Endometrium (tissue), 2 donors: ENCODE measurements at regions not wholly inside any gene's neighbourhood (a gene's known extent, or its start where the extent isn't known, plus 50 kb on each side); places are given as distances from the start of the nearest gene placed in this dataset.

Source experiments
- FAIRE-seq: peaks from 2 replicates; lab custom pipeline; 2012; peaks lifted over from hg19 to GRCh38; lab: Jason Lieb, UNC
- donor health status: control.
- donor health status: control.

GRCh38 chr3:31145062-31145461 lies 250.6 kb upstream of the GADL1 start:
- no peak for FAIRE-seq

DNA sequence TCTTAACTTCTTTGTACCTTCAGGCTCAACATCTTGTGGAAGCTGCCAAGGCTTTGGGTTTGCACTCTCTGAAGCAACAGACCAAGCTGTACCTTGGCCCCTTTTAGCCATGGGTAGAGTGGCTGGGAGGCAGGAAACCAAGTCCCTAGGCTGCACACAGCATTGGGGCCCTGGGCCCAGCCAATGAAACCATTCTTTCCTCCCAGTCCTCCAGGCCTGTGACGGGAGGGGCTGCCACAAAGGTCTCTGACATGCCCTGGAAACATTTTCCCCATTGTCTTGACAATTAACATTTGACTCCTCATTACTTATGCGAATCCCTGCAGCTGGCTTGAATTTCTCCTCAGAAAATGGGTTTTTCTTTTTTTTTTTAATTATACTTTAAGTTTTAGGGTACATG lies 253.1 kb upstream of the GADL1 start:
- no peak for FAIRE-seq

GRCh38 chr3:31157047-31157694 lies 262.7 kb upstream of the GADL1 start:
- FAIRE-seq: no peak

- FAIRE-seq: no peak
Observed at GRCh38 chr3:31157893-31158620, 263.6 kb upstream of the GADL1 start.

DNA sequence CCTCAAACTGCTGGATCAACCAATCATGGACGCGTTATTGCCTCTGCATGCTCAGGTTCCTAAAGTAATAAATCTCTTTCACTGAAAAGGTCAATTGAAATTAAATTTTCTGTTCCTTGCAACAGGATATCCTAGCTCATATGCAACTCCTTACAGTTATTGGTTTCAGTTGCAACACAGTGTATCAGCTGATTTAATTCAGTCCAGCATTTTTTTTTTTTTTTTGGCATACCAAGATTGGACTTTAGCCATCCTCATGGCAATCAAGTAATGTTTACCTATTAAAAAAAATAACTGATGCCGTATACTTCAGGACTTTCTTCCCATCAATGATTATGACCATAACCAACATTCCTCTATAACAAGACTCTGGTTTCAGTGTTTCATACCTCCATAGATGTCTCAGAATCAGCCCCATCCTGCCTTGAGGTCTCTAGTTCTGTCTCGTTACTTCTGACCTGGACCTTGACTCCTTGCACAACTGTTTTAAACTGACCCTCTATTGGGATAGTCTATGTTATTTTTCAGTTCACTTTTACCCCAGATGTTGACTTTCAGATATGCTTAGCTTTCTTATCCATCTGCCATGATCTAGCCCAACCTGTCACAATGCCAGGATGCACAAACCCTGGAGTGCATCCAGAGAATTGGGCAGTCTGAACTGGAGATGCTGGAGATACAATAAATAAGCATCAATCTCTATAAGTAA lies 265.0 kb upstream of the GADL1 start:
- no peak for FAIRE-seq

GRCh38 chr3:31161889-31162288 lies 267.4 kb upstream of the GADL1 start:
- FAIRE-seq: no peak

DNA sequence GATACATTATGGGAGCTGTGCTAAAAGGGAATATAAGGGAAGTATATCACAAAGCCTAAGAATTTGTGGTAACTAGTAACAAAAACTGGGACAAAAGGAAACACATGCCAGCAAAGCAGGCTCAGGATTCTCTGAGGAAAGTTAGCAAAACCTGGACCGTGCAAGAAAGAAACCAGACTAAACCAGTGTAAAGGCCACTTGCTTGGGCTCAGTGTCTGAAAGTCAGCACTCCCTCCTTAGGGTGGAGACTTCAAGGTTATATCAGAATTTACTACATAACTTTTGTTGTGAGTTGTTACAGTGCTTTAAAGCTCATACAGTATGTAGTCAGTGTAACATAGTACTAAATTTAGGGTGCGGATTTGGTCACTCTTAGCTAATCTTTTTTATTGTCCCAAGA lies 269.9 kb upstream of the GADL1 start:
- no peak for FAIRE-seq

DNA sequence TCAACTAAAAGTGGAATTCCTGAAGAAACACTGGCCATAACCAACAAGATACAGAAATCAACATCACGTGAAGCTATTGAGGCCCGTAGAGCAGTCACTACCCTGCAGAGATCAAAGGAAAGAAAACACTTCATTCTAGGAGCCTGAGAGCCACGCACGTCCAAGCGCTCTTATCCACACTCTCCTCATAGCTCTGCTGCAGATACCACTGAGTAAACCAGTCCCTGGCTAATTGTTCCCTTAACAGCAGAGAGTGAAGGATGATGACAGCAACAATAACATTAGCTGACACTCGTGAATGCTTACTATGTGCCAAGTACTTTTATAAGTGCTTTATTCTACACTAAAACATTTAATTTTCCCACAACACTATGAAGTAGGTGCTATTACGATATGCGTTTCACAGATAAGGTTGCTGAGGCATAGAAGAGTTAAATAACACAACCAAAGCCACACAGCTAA lies 271.0 kb upstream of the GADL1 start:
- FAIRE-seq: no peak

GRCh38 chr3:31166249-31166885 lies 271.9 kb upstream of the GADL1 start:
- no peak for FAIRE-seq

GRCh38 chr3:31167666-31168065 lies 273.2 kb upstream of the GADL1 start:
- no peak for FAIRE-seq

DNA sequence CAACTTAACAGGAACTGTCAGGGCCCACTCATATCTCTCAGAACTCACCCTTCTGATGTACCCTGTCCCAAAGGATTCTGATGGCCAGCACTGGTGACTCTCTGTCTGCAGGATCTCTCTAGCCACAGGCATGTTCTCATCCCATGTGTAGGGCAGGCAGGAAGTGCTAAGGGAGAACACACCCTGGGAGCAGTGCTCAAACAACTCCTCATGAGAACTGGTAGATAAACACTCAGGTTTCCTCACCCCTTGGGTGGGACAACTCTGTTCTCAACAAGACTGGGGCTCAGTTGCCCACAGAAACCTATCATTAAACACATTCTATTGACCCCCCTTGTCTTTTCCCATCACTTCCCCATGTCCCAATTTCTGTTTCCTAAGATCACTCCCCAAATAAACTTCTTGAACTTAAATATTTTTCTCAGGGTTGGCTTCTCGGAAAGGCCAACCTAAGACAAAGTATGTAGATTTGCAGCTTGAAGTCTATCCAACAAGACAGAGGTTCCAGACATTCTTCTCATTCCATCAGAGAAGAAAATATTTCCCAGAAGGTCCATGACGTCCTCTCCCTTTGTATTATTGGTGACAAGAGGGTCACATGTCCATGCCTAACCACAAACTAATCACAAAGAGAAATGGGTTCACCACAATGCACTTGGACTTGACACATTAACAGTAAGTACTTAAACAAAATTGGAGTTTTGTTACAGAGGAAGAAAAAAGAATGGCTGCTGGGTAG lies 276.6 kb upstream of the GADL1 start:
- FAIRE-seq: no peak

DNA sequence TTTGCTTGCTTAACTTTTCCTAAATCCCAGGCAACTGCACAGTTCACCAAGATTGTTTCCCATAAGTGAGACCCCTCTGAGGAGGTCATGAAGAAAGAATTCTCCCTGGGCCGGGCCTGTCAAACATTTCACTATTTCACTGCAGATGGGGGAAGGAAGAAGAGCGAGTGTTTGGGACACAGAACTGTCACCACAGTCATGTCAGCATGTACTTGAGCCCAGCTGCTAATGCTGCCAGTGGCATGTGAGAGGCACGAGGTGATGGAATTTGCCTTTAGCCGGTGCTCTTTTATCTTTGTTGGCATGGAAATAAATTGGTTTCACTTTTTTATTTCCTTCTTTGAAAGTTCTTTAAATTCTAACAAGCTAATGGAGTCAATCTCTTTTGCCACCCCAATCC lies 277.9 kb upstream of the GADL1 start:
- FAIRE-seq: no peak

DNA sequence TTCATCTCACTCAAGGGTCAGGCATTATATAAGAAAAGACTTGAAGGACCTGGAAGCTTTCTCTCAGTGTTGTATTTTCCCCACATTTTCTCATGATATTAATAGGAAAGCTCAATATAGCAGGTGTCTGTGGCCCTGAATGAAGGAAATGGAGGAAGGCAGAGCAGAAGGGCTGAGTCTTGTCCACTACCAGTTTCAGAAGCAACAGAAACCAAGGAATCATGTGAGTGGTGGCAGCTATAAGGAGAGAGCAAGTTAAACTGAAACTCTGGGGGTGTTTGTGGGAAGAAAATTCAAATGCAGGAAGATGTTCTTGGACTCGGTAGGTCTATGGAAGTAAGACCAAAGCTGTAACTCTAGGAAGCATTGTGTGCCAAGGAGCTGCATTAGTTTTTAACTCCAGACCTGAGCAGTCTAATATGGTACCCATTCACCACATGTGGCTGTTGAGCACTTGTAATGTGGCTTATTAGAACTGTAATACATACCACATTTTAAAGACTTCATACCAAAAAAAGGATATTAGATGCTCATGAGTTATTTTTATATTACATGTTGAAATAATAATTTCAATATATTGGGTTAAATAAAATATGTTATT lies 278.8 kb upstream of the GADL1 start:
- no peak for FAIRE-seq

- FAIRE-seq: no peak
Observed at GRCh38 chr3:31174079-31174478, 279.6 kb upstream of the GADL1 start.

GRCh38 chr3:31176045-31176444 lies 281.6 kb upstream of the GADL1 start:
- no peak for FAIRE-seq

GRCh38 chr3:31178467-31178866 lies 284.0 kb upstream of the GADL1 start:
- no peak for FAIRE-seq

- FAIRE-seq: no peak
Observed at GRCh38 chr3:31179768-31180167, 285.3 kb upstream of the GADL1 start.

DNA sequence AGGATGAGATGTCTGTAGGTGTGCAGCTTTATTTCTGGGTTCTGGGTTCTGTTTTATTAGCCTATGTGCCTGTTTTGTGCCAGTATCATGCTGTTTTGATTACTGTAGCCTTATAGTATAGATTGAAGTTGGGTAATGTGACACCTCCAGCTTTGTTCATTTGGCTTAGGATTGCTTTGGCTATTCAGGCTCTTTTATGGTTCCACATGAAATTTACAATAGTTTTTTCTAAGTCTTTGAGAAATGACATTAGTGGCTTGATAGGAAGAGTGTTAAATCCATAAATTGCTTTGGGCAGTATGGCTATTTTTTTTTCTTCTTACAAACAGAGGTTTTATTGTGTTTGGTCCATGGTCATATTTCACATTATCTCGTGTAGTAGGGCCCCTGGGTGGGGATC lies 285.8 kb upstream of the GADL1 start:
- no peak for FAIRE-seq

- FAIRE-seq: no peak
Observed at GRCh38 chr3:31181661-31182060, 287.2 kb upstream of the GADL1 start.

DNA sequence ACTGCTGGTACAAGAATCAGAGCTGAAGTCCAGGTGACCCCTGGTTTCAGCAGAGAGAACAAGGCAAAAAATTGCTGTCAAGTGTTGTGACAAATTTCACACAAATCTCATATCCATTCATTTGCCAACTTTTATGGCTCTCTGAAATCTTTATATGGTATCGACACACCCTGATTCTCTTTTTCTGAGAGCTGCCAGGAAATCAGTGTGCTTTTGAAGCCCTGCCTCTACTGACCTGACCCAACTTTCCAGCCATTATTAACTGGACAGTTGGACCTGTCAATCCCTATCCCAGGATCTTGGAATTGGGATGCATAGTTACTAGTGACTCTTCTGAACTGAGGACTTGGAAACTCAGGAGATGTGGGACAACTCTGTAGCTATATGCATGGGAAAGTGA lies 288.2 kb upstream of the GADL1 start:
- FAIRE-seq: no peak

- FAIRE-seq: no peak
Observed at GRCh38 chr3:31184261-31185061, 290.0 kb upstream of the GADL1 start.
